ENCODE measurements at regions not wholly inside any gene's neighbourhood (a gene's known extent, or its start where the extent isn't known, plus 50 kb on each side); places are given as distances from the start of the nearest gene placed in this dataset.

- ATAC-seq = no peak
- TF ChIP-seq RAD21 (IDR thresholded peaks at IDR 0.05; ENCODE audit: low read depth) (no peak), ZBTB33 (IDR thresholded peaks at IDR 0.05; ENCODE audit: extremely low read depth, insufficient replicate concordance, low read length) (no peak), MAX (IDR thresholded peaks at IDR 0.05) (no peak), SRF (IDR thresholded peaks at IDR 0.05; ENCODE audit: low read depth) (no peak), EGR1 (IDR thresholded peaks at IDR 0.05; ENCODE audit: low read depth) (no peak), REST (IDR thresholded peaks at IDR 0.05; ENCODE audit: low read depth) (no peak), FOSL1 (IDR thresholded peaks at IDR 0.05; ENCODE audit: low read depth) (no peak), CEBPB (IDR thresholded peaks at IDR 0.05; ENCODE audit: low read depth) (no peak), ZNF274 (IDR thresholded peaks at IDR 0.05; ENCODE audit: low read depth, low read length) (no peak), JUND (IDR thresholded peaks at IDR 0.05) (no peak), ATF3 (IDR thresholded peaks at IDR 0.05) (no peak), YY1 (IDR thresholded peaks at IDR 0.05; ENCODE audit: extremely low read depth, insufficient replicate concordance, low read depth, low read length) (no peak), TCF7L2 (IDR thresholded peaks at IDR 0.05; ENCODE audit: borderline replicate concordance, extremely low read depth, insufficient read depth, insufficient read length) (no peak), POLR2A (IDR thresholded peaks at IDR 0.05; ENCODE audit: borderline replicate concordance, extremely low read depth, insufficient read depth, insufficient read length) (no peak), POLR2AphosphoS5 (IDR thresholded peaks at IDR 0.05; ENCODE audit: low read depth, low read length) (no peak), ELF1 (IDR thresholded peaks at IDR 0.05; ENCODE audit: borderline replicate concordance, low read depth) (no peak), CBX3 (IDR thresholded peaks at IDR 0.05; ENCODE audit: low read depth) (no peak), ZFX (IDR thresholded peaks at IDR 0.05) (no peak), CTCF (IDR thresholded peaks at IDR 0.05 in 2 of 3, conservative IDR thresholded peaks at IDR 0.05 in 1 of 3; ENCODE audit: borderline replicate concordance in 1 of 3, insufficient read depth in 1 of 3, low read depth in 2 of 3, low read length in 2 of 3) (no peak)
- H3K9ac ChIP-seq (ENCODE audit: low read length) = no peak overlapping the region
- no peaks in the 10 kb centered on the region for H3K9me2 ChIP-seq (ENCODE audit: insufficient read depth)
- H3K4me3 ChIP-seq (replicated peaks in 1 of 2; ENCODE audit: low read depth in 1 of 2, low read length in 2 of 2) = no peak overlapping the region
- peaks cover 44 to 61% of the 10 kb centered on the region in 2 experiments for H3K4me1 ChIP-seq (ENCODE audit: control insufficient read depth in 1 of 2, insufficient read depth in 2 of 2, low read length in 2 of 2)
- H3K27ac ChIP-seq (ENCODE audit: low read depth, low read length) = no peak overlapping the region
- RAD21 ChIA-PET (ENCODE audit: low non-redundant PET in 1 of 2, low total read pairs in 2 of 2, uncharacterized antibody in 2 of 2, unreplicated experiment in 2 of 2) = no interaction called here
- H3K9me3 ChIP-seq (ENCODE audit: control insufficient read depth in 1 of 2, insufficient read depth in 1 of 2, low read depth in 1 of 2, low read length in 2 of 2) = no peaks in the 10 kb centered on the region
- no peak for DNase-seq (ENCODE audit: low read depth, low spot score)
- H3K4me2 ChIP-seq (ENCODE audit: low read length) = no peak overlapping the region
- POLR2A ChIA-PET = no interaction called here
- intact Hi-C loops (cut with micrococcal nuclease) = loop anchor here (5.0 kb wide), 1 partner anchor 108 kb away; no protein-coding TSS in a partner anchor
- H4K20me1 ChIP-seq (ENCODE audit: insufficient read depth) = no peaks in the 10 kb centered on the region
- BruUV-seq (replicated peaks) = no TSS peak
- CTCF ChIA-PET = no interaction called here
- H3K79me2 ChIP-seq (ENCODE audit: insufficient read depth, low read length) = no peaks in the 10 kb centered on the region
- no peaks in the 10 kb centered on the region for H3K27me3 ChIP-seq (ENCODE audit: insufficient read depth, low read length)
- H2AFZ ChIP-seq (ENCODE audit: low read depth, low read length, poor library complexity, severe bottlenecking) = no peak overlapping the region
- H3K36me3 ChIP-seq (ENCODE audit: control insufficient read depth in 1 of 2, insufficient read depth in 2 of 2, low read length in 2 of 2) = no peaks in the 10 kb centered on the region
These were observed 85.1 kb downstream of the RSPH3 start for GRCh38 chr6:158914923-158915322.

Data from HCT116 (cell line).